Common myeloid progenitor, CD34-positive (primary cell): ENCODE measurements at regions not wholly inside any gene's neighbourhood (a gene's known extent, or its start where the extent isn't known, plus 50 kb on each side); places are given as distances from the start of the nearest gene placed in this dataset.
A peak's percentile ranks its signal among the peaks of the same experiment; 100 is the strongest.
"Not testable (repeated sequence)": the region's sequence is repeated elsewhere in the genome, so short reads cannot be mapped to it uniquely, and the experiment has no call there.

Source experiments
- CTCF ChIA-PET: fragments of 350-600 bp; sonication (Branson Sonifier 250); formaldehyde crosslinking; loops from one replicate; lab custom pipeline; 2021; ENCODE audit warnings: antibody characterized with exemption; lab: Charles Lee
- POLR2A ChIA-PET: fragments of 350-600 bp; sonication (Branson Sonifier 250); formaldehyde crosslinking; loops from one replicate; lab custom pipeline; 2021; ENCODE audit warnings: antibody characterized with exemption; lab: Charles Lee
- DNase-seq, 3 donors: peaks; one replicate each; pipeline versions ENCODE4 v3.0.0 to v3.0.0-alpha.2; 2013
- H3K27ac ChIP-seq, 2 experiments: 1 replicate in 1 of 2; 2 replicates in 1 of 2; pipeline ENCODE4 v1.7.0; 2013; ENCODE audit warnings: inconsistent platforms in 2 of 2, low read length in 2 of 2, mild to moderate bottlenecking in 2 of 2, low read depth in 1 of 2, moderate library complexity in 1 of 2; ENCODE audit not compliant: severe bottlenecking in 2 of 2, insufficient read depth in 1 of 2, poor library complexity in 1 of 2
- H3K27me3 ChIP-seq, 5 experiments: replicated peaks in 2 of 5; 1 replicate in 3 of 5; 2 replicates in 2 of 5; pipeline versions ENCODE4 v1.6.1 to v1.7.0; 2013; ENCODE audit warnings: low read length in 4 of 5, mild to moderate bottlenecking in 2 of 5, moderate library complexity in 2 of 5, inconsistent platforms in 1 of 5; ENCODE audit not compliant: insufficient read depth in 5 of 5, control insufficient read depth in 4 of 5
- H3K36me3 ChIP-seq, 4 experiments: 1 replicate in 2 of 4; 2 replicates in 2 of 4; pipeline versions ENCODE4 v1.6.1 to v1.7.0; 2013; ENCODE audit warnings: low read length in 3 of 4, control low read depth in 1 of 4, mild to moderate bottlenecking in 1 of 4; ENCODE audit not compliant: control insufficient read depth in 4 of 4, insufficient read depth in 4 of 4
- H3K4me1 ChIP-seq, 4 experiments: 1 replicate in 3 of 4; 2 replicates in 1 of 4; pipeline versions ENCODE4 v1.6.1 to v1.7.1; 2013; ENCODE audit warnings: low read length in 3 of 4, mild to moderate bottlenecking in 3 of 4, control low read depth in 1 of 4, inconsistent platforms in 1 of 4, moderate library complexity in 1 of 4; ENCODE audit not compliant: control insufficient read depth in 4 of 4, insufficient read depth in 4 of 4; ENCODE audit errors: control extremely low read depth in 1 of 4
- H3K4me3 ChIP-seq, 7 experiments: 1 replicate in 4 of 7; 2 replicates in 3 of 7; pipeline versions ENCODE4 v1.5.1 to v1.7.0; 2013; ENCODE audit warnings: mild to moderate bottlenecking in 7 of 7, low read length in 6 of 7, moderate library complexity in 6 of 7, inconsistent platforms in 2 of 7, low read depth in 2 of 7, control low read depth in 1 of 7; ENCODE audit not compliant: insufficient read depth in 4 of 7, control insufficient read depth in 1 of 7; ENCODE audit errors: extremely low read depth in 1 of 7
- H3K9me3 ChIP-seq, 5 experiments: 1 replicate in 4 of 5; 2 replicates in 1 of 5; pipeline versions ENCODE4 v1.6.1 to v1.7.1; 2013; ENCODE audit warnings: low read length in 4 of 5, mild to moderate bottlenecking in 2 of 5, inconsistent platforms in 1 of 5, low read depth in 1 of 5, moderate library complexity in 1 of 5; ENCODE audit not compliant: control insufficient read depth in 4 of 5, insufficient read depth in 2 of 5; ENCODE audit errors: control extremely low read depth in 1 of 5
- WGBS: methylation state at CpG from one replicate; pipeline ENCODE4 v1.1.5; 2013; ENCODE audit not compliant: insufficient coverage; 5-methylcytosine and 5-hydroxymethylcytosine counted together

DNA sequence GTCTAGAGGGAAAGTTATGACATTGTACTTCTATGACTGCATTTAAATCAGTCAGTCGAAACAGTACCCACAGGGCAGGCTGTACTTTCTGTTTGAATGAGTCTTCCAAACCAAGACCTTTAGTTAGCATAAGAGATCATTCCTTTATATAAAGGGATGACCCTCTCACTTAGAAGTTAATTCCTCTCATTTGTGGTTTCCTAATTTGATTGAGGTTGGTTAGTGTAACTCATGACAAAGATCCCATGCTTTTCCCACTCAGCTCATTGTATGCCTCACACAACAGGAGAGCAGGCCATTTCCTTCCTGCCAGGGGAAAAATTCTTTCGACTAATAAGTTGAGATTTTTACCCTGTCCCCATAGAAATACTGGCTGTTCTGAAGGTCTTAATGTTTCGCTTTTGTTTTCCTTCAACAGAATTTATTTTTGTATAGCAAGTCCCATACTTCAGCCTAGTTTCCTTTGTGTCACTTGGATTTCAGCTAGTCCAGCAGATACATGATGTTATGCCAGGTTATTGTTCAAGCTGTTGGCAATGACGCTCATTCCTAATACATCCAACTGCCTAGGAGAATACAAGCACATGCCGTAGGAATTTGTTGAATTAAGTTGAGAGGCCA lies 500.7 kb downstream of the SPATA31D1 start:
- peaks cover 0 to 14% (median 5%) of the 10 kb centered on the region in 4 experiments for H3K4me1 ChIP-seq
- POLR2A ChIA-PET = no interaction called here
- CTCF ChIA-PET = no interaction called here
- no peak for DNase-seq
- no peaks in the 10 kb centered on the region for H3K9me3 ChIP-seq
- H3K27me3 ChIP-seq = peaks cover 0 to 5% (median 0%) of the 10 kb centered on the region in 5 experiments
- no peak overlapping the region for H3K4me3 ChIP-seq
- H3K27ac ChIP-seq = no peak overlapping the region
- WGBS = 50% methylated on average over 2 of the region's 5 CpGs
- H3K36me3 ChIP-seq = no peaks in the 10 kb centered on the region

DNA sequence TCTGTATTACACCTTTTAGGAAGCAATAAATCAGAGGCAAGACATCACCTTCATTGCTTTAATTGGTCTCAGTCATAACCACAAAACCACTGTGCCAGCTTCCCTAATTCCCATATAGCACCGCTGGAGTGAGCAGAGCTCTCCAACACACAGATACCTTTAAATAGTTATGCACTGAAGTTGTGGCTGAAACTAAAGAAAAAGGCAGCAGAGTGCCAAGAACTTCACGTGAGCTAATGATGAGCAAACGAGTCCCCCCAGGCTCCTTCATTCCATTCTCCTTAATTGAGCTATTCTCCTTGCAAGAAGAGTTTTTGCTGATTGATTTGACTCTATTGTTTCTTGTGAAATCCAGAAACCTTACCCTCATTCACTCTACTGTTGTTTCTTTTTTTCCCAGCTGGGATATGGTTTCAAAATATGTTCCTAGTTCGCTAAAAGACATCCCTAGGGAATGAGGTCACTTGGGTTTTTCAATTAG lies 501.5 kb downstream of the SPATA31D1 start:
- WGBS = no CpG with 5 or more reads among the region's 4 CpGs
- Histone ChIP-seq H3K4me3 (no peak overlapping the region), H3K4me1 (peaks cover 0 to 14% (median 5%) of the 10 kb centered on the region in 4 experiments), H3K27ac (no peak overlapping the region), H3K36me3 (no peaks in the 10 kb centered on the region), H3K9me3 (no peaks in the 10 kb centered on the region), H3K27me3 (peaks cover 0 to 5% (median 0%) of the 10 kb centered on the region in 5 experiments)
- peak in 2 of 3 donors; percentile 23 to 46 for DNase-seq
- CTCF ChIA-PET = no interaction called here
- POLR2A ChIA-PET = no interaction called here

DNA sequence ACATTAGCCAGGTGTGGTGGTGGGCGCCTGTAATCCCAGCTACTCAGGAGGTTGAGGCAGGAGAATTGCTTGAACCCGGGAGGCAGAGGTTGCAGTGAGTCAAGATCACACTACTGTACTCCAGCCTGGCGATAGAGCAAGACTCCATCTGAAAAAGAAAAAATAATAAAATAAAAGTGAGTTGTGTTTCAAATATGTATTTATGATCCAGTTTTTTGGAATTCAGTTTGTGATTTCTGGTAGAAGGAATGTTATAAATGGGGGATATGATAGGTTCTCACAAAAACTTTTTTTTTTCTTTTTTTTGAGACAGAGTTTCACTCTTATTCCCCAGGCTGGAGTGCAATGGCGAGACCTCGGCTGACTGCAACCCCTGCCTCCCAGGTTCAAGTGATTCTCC lies 502.2 kb downstream of the SPATA31D1 start:
- H3K36me3 ChIP-seq, H3K9me3 ChIP-seq, POLR2A ChIA-PET, DNase-seq, CTCF ChIA-PET, H3K27ac ChIP-seq, H3K27me3 ChIP-seq, H3K4me3 ChIP-seq: not testable (repeated sequence)
- 100% methylated on average over 2 of the region's 5 CpGs for WGBS
- H3K4me1 ChIP-seq = peaks cover 0 to 14% (median 5%) of the 10 kb centered on the region in 4 experiments

DNA sequence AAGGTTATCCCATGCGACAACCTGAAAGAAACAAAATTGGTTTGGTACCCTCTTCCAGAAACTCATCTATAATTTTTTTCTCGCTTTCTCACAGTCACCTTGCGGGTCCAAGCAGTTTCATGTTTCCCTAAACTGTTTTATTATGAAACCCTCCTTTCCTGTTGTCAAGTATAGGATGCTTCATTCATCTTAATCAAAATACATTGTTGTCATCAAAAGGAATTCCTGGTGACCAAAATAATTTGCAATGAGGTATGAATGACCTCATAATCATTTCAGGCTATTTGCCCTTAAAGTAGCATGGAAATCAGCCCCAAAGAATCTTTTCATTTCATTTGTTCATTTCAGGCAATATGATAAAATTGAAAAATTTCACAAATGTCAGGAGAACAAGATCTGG lies 503.0 kb downstream of the SPATA31D1 start:
- Histone ChIP-seq H3K36me3 (no peaks in the 10 kb centered on the region), H3K4me1 (peaks cover 0 to 19% (median 12%) of the 10 kb centered on the region in 4 experiments), H3K27ac (no peak overlapping the region), H3K4me3 (no peak overlapping the region), H3K9me3 (no peaks in the 10 kb centered on the region), H3K27me3 (peaks cover 0 to 5% (median 0%) of the 10 kb centered on the region in 5 experiments)
- no peak for DNase-seq
- POLR2A ChIA-PET = no interaction called here
- 100% methylated on average over 2 of the region's 3 CpGs for WGBS
- CTCF ChIA-PET = no interaction called here

DNA sequence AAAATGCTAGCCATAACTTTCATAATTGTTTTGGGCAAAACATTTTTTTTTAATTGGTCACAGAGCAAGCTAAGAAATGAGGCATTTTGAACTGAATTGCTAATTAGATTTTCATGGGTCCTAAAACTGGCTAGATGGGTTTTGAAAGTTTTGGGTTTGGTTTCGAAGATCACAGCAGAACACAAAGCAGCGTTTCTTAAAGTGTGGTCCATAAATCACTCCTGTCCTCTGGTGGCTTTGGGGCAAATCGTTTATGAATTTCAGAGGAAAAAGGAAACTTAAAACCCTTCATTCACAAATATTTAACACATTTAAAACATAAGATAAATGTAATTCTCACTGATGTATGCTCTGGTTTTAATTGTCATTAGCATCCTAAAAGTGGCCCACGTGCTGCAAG lies 503.7 kb downstream of the SPATA31D1 start:
- no peaks in the 10 kb centered on the region for H3K9me3 ChIP-seq
- ChIA-PET CTCF (no interaction called here), POLR2A (no interaction called here)
- DNase-seq = peak in 2 of 3 donors; percentile 10 to 32
- WGBS = no CpG with 5 or more reads among the region's 4 CpGs
- no peak overlapping the region for H3K27ac ChIP-seq
- peaks cover 0 to 23% (median 12%) of the 10 kb centered on the region in 4 experiments for H3K4me1 ChIP-seq
- peaks cover 0 to 5% (median 0%) of the 10 kb centered on the region in 5 experiments for H3K27me3 ChIP-seq
- H3K36me3 ChIP-seq = no peaks in the 10 kb centered on the region
- H3K4me3 ChIP-seq = no peak overlapping the region

DNA sequence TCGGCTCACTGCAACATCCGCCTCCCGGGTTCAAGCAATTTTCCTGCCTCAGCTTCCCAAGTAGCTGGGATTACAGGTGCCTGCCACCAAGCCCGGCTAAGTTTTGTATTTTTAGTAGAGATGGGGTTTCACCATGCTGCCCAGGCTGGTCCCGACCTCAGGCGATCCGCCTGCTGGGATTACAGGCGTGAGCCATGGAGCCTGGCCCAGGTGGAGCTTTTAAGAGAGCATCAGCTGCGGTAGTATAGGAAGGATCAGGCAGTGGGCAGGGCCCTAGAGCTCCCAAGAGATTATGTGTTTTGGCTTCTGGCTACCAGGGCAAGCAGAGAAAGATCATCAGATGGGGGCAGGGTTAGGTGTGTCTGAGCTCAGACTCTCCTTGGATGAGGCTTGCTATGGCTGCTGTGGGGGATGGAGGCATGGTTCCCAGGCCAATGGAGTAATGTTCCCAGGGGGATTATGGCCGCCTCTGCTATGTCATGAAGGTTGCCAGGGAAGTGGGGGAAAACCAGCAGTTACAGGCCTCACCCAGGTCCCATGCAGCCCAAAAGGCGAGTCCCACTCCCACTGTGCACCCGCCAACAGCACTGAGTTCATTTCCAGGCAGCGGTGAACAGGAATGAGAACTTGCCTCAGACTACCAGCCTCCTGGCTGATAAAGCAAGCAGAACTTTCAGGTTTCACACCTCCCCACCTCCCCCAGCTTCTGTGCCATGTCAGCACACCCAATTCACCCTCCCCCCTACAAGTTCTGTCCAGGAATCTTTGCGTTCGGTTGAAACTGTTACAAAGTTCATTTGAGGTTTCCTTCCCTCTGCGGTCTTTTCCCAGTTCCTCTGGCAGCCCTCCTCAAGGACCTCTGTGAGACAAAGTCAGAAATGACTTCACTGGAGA lies 507.6 kb downstream of the SPATA31D1 start:
- H3K9me3 ChIP-seq = peaks cover 0 to 3% (median 0%) of the 10 kb centered on the region in 5 experiments
- 79% methylated on average over 14 of the region's 16 CpGs for WGBS
- no peak overlapping the region for H3K27ac ChIP-seq
- H3K4me1 ChIP-seq = peaks cover 0 to 13% (median 7%) of the 10 kb centered on the region in 4 experiments
- peaks cover 0 to 1% (median 0%) of the 10 kb centered on the region in 5 experiments for H3K27me3 ChIP-seq
- CTCF ChIA-PET = interaction anchor here (0.6 to 1.5 kb wide), 2 partner anchors 16 to 1698 kb away, joined by 3 read pairs; no protein-coding TSS in a partner anchor
- no peaks in the 10 kb centered on the region for H3K36me3 ChIP-seq
- peak overlapping the region in 1 of 7 experiments; percentile 5 for H3K4me3 ChIP-seq
- POLR2A ChIA-PET = no interaction called here
- DNase-seq = no peak
